HG03442 (cell line): ENCODE measurements at regions not wholly inside any gene's neighbourhood (a gene's known extent, or its start where the extent isn't known, plus 50 kb on each side); places are given as distances from the start of the nearest gene placed in this dataset.

Experiments used
- ATAC-seq: cut with Tn5 transposase; IDR thresholded peaks from one replicate; pipeline ENCODE4 v1.9.1; 2021; ENCODE audit warnings: mild to moderate bottlenecking, moderate library complexity; ENCODE audit not compliant: unreplicated experiment

- no peak for ATAC-seq
These were observed 402.4 kb upstream of the LRRTM1 start for GRCh38 chr2:80706951-80707350.

DNA sequence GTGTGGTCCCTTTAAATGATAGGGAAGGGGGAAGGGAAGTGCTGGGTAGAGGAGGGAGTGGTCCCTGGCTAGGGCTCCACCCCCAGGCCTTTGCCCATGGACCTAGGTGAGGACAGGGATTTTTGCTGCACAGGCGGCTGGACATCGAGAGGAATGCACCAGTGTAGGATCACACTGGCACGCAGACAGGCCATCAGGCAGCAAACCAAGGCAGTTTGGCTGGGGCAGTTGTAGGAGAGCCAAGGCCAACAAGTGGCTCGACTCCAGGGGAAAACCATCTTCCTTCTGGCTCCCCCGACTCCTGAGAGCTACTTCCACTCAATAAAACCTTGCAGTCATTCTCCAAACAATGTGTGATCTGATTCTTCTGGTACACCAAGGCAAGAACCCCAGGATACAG, 402.0 kb upstream of the LRRTM1 start:
- no peak for ATAC-seq

DNA sequence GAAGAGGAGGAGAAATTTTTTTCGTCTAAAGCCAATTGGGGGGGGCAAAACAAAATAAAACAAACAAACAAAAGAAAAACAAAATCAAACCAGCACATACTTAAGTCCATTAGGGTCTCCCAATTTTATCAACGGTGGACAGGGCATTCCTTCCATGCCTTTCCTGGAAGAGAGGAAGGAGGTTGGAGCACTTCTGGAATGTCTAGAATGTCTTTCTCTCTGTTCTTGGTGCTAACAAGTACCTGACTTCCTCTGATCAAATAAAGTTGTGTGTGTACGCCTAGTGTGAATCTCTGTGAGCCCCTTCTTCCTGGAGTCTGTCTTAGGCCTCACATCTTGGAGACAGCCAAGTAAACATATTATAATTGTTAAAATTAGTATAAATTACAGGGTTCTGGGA, 399.0 kb upstream of the LRRTM1 start:
- ATAC-seq = no peak

DNA sequence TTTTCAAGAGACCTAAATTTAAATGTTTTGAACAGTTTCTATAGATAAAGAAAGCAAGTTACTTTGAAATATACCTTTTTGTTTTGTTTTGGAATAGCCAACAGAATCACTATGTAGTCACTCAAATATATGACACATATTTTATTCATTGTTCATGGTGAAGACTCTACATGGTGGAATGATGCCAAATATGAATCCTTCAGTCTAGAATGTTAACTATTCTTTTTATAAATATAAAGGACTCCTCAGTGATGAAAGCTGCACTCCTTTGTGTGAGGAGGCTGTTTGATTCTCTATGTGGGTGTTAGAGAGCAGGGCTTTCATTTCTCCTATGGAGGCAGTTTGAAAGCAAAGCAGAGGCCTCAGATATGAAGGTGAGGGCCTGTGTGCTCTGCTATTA, 396.4 kb upstream of the LRRTM1 start:
- ATAC-seq = no peak
